ENCODE measurements at regions not wholly inside any gene's neighbourhood (a gene's known extent, or its start where the extent isn't known, plus 50 kb on each side); places are given as distances from the start of the nearest gene placed in this dataset.

- no peak for TF ChIP-seq ATF2 (IDR thresholded peaks at IDR 0.05; ENCODE audit: low read length)
- TF ChIP-seq KDM1A (IDR thresholded peaks at IDR 0.05; ENCODE audit: borderline replicate concordance, low read length): no peak
- TF ChIP-seq SP4 (IDR thresholded peaks at IDR 0.05; ENCODE audit: low read length): no peak
- no peak for TF ChIP-seq RFX5 (IDR thresholded peaks at IDR 0.05; ENCODE audit: borderline replicate concordance, low read depth, low read length)
- no peak for TF ChIP-seq RAD21 (IDR thresholded peaks at IDR 0.05 in 1 of 2, conservative IDR thresholded peaks at IDR 0.05 in 1 of 2; ENCODE audit: low read depth in 2 of 2, low read length in 2 of 2)
- no peak for TF ChIP-seq POU5F1 (IDR thresholded peaks at IDR 0.05; ENCODE audit: low read depth, low read length)
- TF ChIP-seq YY1 (IDR thresholded peaks at IDR 0.05; ENCODE audit: low read depth, low read length): no peak
Measured at GRCh38 chr4:173929921-173930320, 353.5 kb downstream of the FBXO8 start.

More at GRCh38 chr4:173929921-173930320, 353.5 kb downstream of the FBXO8 start:
- Histone ChIP-seq H2BK5ac (ENCODE audit: low read depth, low read length) (no peak overlapping the region), H2AK5ac (ENCODE audit: low read depth, low read length) (no peak overlapping the region), H3K23ac (ENCODE audit: insufficient read length) (no peak overlapping the region), H3K4me1 (replicated peaks in 1 of 4; ENCODE audit: control insufficient read depth in 3 of 4, insufficient read depth in 4 of 4, low read length in 3 of 4) (peaks cover 0 to under 1% (median 0%) of the 10 kb centered on the region in 4 experiments; a peak in 1 of 7 replicates), H3K27ac (ENCODE audit: low read depth, low read length) (no peak overlapping the region), H3K36me3 (ENCODE audit: control insufficient read depth in 2 of 4, insufficient read depth in 4 of 4, low read length in 3 of 4) (no peaks in the 10 kb centered on the region), H3K79me1 (ENCODE audit: low read depth, low read length) (no peaks in the 10 kb centered on the region), H4K5ac (ENCODE audit: insufficient read length, low read depth, low read length) (no peak overlapping the region), H3K4me3 (ENCODE audit: extremely low read depth in 1 of 4, insufficient read depth in 2 of 4, low read depth in 3 of 4, low read length in 4 of 4) (no peak overlapping the region), H2BK15ac (ENCODE audit: low read length) (no peak overlapping the region), H2AFZ (ENCODE audit: low read length) (no peak overlapping the region), H4K91ac (replicated peaks; ENCODE audit: insufficient read length, low read length) (no peak overlapping the region), H3K14ac (ENCODE audit: insufficient read length) (no peak overlapping the region), H2BK120ac (replicated peaks; ENCODE audit: low read depth, low read length) (no peak overlapping the region), H4K20me1 (replicated peaks in 1 of 2; ENCODE audit: control insufficient read depth in 1 of 2, insufficient read depth in 2 of 2, low read length in 2 of 2) (no peaks in the 10 kb centered on the region), H3K9ac (replicated peaks in 1 of 4; ENCODE audit: extremely low read depth in 1 of 4, low read depth in 3 of 4, low read length in 3 of 4) (no peak overlapping the region), H2BK20ac (ENCODE audit: low read length) (no peak overlapping the region), H3K79me2 (ENCODE audit: control insufficient read depth in 1 of 2, insufficient read depth in 2 of 2, low read length in 2 of 2) (no peaks in the 10 kb centered on the region), H3K18ac (ENCODE audit: extremely low read depth, low read length) (no peak overlapping the region), H3K27me3 (replicated peaks in 1 of 4; ENCODE audit: control insufficient read depth in 3 of 4, extremely low read depth in 1 of 4, insufficient read depth in 3 of 4, low read length in 3 of 4) (no peaks in the 10 kb centered on the region), H3K4ac (replicated peaks; ENCODE audit: insufficient read length, low read depth, low read length) (no peak overlapping the region), H3K23me2 (ENCODE audit: low read depth, low read length) (no peaks in the 10 kb centered on the region; the same call in 1 of the 2 replicates), H3K9me3 (ENCODE audit: insufficient read depth in 2 of 2, low read depth in 1 of 2, low read length in 1 of 2) (no peaks in the 10 kb centered on the region), H3K4me2 (ENCODE audit: insufficient read depth in 1 of 2, low read depth in 2 of 2, low read length in 2 of 2) (no peak overlapping the region), H4K8ac (ENCODE audit: extremely low read depth, insufficient read depth, low read length) (no peak overlapping the region), H3K56ac (replicated peaks; ENCODE audit: insufficient read length, low read depth, low read length) (no peak overlapping the region), H2BK12ac (ENCODE audit: low read depth, low read length) (no peak overlapping the region)
- WGBS, 2 experiments (ENCODE audit: extremely low coverage in 1 of 2, insufficient coverage in 1 of 2, insufficient read length in 1 of 2, insufficient replicate concordance in 2 of 2, low coverage in 1 of 2, low lambda C conversion rate in 2 of 2, missing lambda C conversion rate in 1 of 2): 88% methylated on average over 3 of the region's 3 CpGs; no CpG with 5 or more reads in 1 of the 2 experiments
- FAIRE-seq (no peak), DNase-seq (ENCODE audit: low read depth in 1 of 2, low spot score in 2 of 2) (no peak)
- POLR2A ChIA-PET (ENCODE audit: partially characterized antibody): no interaction called here
- CTCF ChIA-PET (ENCODE audit: partially characterized antibody): interaction anchor here (0.6 to 1.5 kb wide), 3 partner anchors 13 to 177 kb away, joined by 3 to 5 read pairs (median 4); no protein-coding TSS in a partner anchor
